ENCODE measurements at regions not wholly inside any gene's neighbourhood (a gene's known extent, or its start where the extent isn't known, plus 50 kb on each side); places are given as distances from the start of the nearest gene placed in this dataset.

DNA sequence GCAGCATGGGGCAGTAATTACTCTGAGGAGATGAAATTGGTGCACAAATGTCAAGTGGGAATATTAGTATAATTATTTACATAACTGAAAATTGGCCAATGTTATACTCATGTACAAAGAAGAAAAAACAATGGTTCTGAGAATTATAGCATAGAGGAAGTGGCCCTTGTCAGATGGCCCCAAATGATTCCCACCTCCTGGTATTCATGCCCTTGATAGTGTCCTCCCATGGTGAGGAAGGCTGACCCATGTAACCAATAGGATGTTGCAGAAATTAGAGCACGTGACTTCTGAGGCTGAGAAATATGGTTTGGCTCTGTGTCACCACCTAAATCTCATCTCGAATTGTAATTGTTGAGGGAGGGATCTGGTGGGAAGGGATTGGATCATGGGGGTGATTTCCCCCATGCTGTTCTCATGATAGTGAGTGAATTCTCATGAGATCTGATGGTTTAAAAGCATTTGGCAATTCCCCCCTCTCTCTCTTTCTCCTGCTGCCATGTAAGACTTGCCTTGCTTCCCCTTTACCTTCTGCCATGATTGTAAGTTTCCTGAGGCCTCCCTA lies 368.5 kb downstream of the SHQ1 start:
- H3K4me1 ChIP-seq (ENCODE audit: insufficient read depth), result peaks cover 15% of the 10 kb centered on the region; the same call in 1 of the 2 replicates
- Mint-ChIP-seq H3K36me3 (ENCODE audit: low read depth) (no peaks in the 10 kb centered on the region), H3K4me3 (no peak overlapping the region), H3K27ac (no peak overlapping the region), H3K9me3 (no peaks in the 10 kb centered on the region), H3K27me3 (ENCODE audit: insufficient read depth, low read depth, poor library complexity) (no peaks in the 10 kb centered on the region), H3K4me1 (peaks cover 19% of the 10 kb centered on the region)
- no peak for TF ChIP-seq POLR2AphosphoS5 (IDR thresholded peaks at IDR 0.05; ENCODE audit: low read depth)
- TF ChIP-seq STAT1 (IDR thresholded peaks at IDR 0.05; ENCODE audit: unreplicated experiment), result no peak
- no peak for TF ChIP-seq EZH2phosphoT487 (IDR thresholded peaks at IDR 0.05; ENCODE audit: unreplicated experiment)
- TF ChIP-seq ZNF114 (CRISPR knock-in tag; IDR thresholded peaks at IDR 0.05), result no peak
- TF ChIP-seq CREB1 (CRISPR knock-in tag; IDR thresholded peaks at IDR 0.05; ENCODE audit: low read depth), result no peak
- no peak for TF ChIP-seq NANOG (IDR thresholded peaks at IDR 0.05; ENCODE audit: borderline replicate concordance)
- TF ChIP-seq, protein P1, sequence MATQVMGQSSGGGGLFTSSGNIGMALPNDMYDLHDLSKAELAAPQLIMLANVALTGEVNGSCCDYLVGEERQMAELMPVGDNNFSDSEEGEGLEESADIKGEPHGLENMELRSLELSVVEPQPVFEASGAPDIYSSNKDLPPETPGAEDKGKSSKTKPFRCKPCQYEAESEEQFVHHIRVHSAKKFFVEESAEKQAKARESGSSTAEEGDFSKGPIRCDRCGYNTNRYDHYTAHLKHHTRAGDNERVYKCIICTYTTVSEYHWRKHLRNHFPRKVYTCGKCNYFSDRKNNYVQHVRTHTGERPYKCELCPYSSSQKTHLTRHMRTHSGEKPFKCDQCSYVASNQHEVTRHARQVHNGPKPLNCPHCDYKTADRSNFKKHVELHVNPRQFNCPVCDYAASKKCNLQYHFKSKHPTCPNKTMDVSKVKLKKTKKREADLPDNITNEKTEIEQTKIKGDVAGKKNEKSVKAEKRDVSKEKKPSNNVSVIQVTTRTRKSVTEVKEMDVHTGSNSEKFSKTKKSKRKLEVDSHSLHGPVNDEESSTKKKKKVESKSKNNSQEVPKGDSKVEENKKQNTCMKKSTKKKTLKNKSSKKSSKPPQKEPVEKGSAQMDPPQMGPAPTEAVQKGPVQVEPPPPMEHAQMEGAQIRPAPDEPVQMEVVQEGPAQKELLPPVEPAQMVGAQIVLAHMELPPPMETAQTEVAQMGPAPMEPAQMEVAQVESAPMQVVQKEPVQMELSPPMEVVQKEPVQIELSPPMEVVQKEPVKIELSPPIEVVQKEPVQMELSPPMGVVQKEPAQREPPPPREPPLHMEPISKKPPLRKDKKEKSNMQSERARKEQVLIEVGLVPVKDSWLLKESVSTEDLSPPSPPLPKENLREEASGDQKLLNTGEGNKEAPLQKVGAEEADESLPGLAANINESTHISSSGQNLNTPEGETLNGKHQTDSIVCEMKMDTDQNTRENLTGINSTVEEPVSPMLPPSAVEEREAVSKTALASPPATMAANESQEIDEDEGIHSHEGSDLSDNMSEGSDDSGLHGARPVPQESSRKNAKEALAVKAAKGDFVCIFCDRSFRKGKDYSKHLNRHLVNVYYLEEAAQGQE (IDR thresholded peaks at IDR 0.05; ENCODE audit: unreplicated experiment), result no peak
- TF ChIP-seq JUNB (IDR thresholded peaks at IDR 0.05; ENCODE audit: unreplicated experiment), result no peak
- no peak for TF ChIP-seq ZNF462 (CRISPR knock-in tag; IDR thresholded peaks at IDR 0.05)
- no peak for TF ChIP-seq ETS1 (IDR thresholded peaks at IDR 0.05)
- TF ChIP-seq EZH2 (IDR thresholded peaks at IDR 0.05; ENCODE audit: low read depth, unreplicated experiment), result no peak
- TF ChIP-seq, protein P2, sequence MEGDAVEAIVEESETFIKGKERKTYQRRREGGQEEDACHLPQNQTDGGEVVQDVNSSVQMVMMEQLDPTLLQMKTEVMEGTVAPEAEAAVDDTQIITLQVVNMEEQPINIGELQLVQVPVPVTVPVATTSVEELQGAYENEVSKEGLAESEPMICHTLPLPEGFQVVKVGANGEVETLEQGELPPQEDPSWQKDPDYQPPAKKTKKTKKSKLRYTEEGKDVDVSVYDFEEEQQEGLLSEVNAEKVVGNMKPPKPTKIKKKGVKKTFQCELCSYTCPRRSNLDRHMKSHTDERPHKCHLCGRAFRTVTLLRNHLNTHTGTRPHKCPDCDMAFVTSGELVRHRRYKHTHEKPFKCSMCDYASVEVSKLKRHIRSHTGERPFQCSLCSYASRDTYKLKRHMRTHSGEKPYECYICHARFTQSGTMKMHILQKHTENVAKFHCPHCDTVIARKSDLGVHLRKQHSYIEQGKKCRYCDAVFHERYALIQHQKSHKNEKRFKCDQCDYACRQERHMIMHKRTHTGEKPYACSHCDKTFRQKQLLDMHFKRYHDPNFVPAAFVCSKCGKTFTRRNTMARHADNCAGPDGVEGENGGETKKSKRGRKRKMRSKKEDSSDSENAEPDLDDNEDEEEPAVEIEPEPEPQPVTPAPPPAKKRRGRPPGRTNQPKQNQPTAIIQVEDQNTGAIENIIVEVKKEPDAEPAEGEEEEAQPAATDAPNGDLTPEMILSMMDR (conservative IDR thresholded peaks at IDR 0.05; ENCODE audit: low read depth in 2 of 2), result no peak
- TF ChIP-seq ZNF331 (CRISPR knock-in tag; IDR thresholded peaks at IDR 0.05; ENCODE audit: low read depth), result no peak
- ATAC-seq (no peak), DNase-seq (ENCODE audit: low spot score) (no peak)
- H3K4me2 ChIP-seq, result no peak overlapping the region
- no peaks in the 10 kb centered on the region for H3K36me3 ChIP-seq (ENCODE audit: insufficient read depth)
- H3K27ac ChIP-seq (ENCODE audit: low read depth), result no peak overlapping the region
- no peak overlapping the region for H3K4me3 ChIP-seq
- H3F3A ChIP-seq (replicated peaks; ENCODE audit: low read depth), result no peaks in the 10 kb centered on the region
- H4K20me1 ChIP-seq (replicated peaks; ENCODE audit: insufficient read depth), result no peaks in the 10 kb centered on the region
- no peak overlapping the region for H2AFZ ChIP-seq
- no peaks in the 10 kb centered on the region for H3K79me2 ChIP-seq (replicated peaks; ENCODE audit: insufficient read depth)
- H3K27me3 ChIP-seq (ENCODE audit: insufficient read depth), result no peaks in the 10 kb centered on the region
- H3K9me2 ChIP-seq (ENCODE audit: insufficient read depth), result peaks cover 9% of the 10 kb centered on the region; the same call in 1 of the 2 replicates
